Thyroid gland (tissue), 4 donors: ENCODE measurements at regions not wholly inside any gene's neighbourhood (a gene's known extent, or its start where the extent isn't known, plus 50 kb on each side); places are given as distances from the start of the nearest gene placed in this dataset.
"Not testable (repeated sequence)": the region's sequence is repeated elsewhere in the genome, so short reads cannot be mapped to it uniquely, and the experiment has no call there.

Source experiments
- CTCF ChIP-seq, 6 experiments: fragments of 200-600 bp in 3 of 6; fragments of 450-650 bp in 3 of 6; sonication (generic) in 3 of 6; IDR thresholded peaks; one replicate each; pipeline ENCODE4 v1.5.1; 2016 to 2019; ENCODE audit warnings: antibody characterized with exemption in 6 of 6, mild to moderate bottlenecking in 2 of 6, inconsistent platforms in 1 of 6, moderate library complexity in 1 of 6
- POLR2A ChIP-seq, 2 donors: fragments of 450-650 bp; IDR thresholded peaks; one replicate each; pipeline ENCODE4 v1.6.1; 2017; ENCODE audit warnings: antibody characterized with exemption in 2 of 2, mild to moderate bottlenecking in 2 of 2, moderate library complexity in 1 of 2

GRCh38 chr2:110318898-110319297 is 106.6 kb upstream of the MTLN start:
- TF ChIP-seq POLR2A, CTCF (IDR thresholded peaks at IDR 0.05): not testable (repeated sequence)
